GM10266 (cell line): ENCODE measurements at regions not wholly inside any gene's neighbourhood (a gene's known extent, or its start where the extent isn't known, plus 50 kb on each side); places are given as distances from the start of the nearest gene placed in this dataset.

ENCODE experiments used
- DNase-seq: peaks from one replicate; pipeline ENCODE4 v3.0.0; 2012; ENCODE audit errors: extremely low spot score
- CTCF ChIP-seq: IDR thresholded peaks from 2 replicates; pipeline ENCODE4 v1.5.1; 2012; ENCODE audit warnings: mild to moderate bottlenecking, low read depth; ENCODE audit not compliant: control insufficient read depth, insufficient read depth; ENCODE audit errors: missing control alignments

GRCh38 chr12:41907021-41907420 lies 237.7 kb downstream of the GXYLT1 start:
- TF ChIP-seq CTCF: no peak
- DNase-seq: no peak

GRCh38 chr12:41905759-41906297 lies 238.8 kb downstream of the GXYLT1 start:
- no peak for DNase-seq
- TF ChIP-seq CTCF: no peak

GRCh38 chr12:41905073-41905758 lies 239.5 kb downstream of the GXYLT1 start:
- TF ChIP-seq CTCF: no peak
- DNase-seq: no peak

- TF ChIP-seq CTCF: no peak
- DNase-seq: no peak
These were observed 240.6 kb downstream of the GXYLT1 start for GRCh38 chr12:41904041-41904440.

- no peak for DNase-seq
- TF ChIP-seq CTCF: no peak
These were observed 241.5 kb downstream of the GXYLT1 start for GRCh38 chr12:41903014-41903708.

- no peak for DNase-seq
- TF ChIP-seq CTCF: no peak
These were observed 245.1 kb downstream of the GXYLT1 start for GRCh38 chr12:41899577-41899976.

GRCh38 chr12:41897593-41897992 lies 247.1 kb downstream of the GXYLT1 start:
- TF ChIP-seq CTCF: no peak

More at GRCh38 chr12:41897593-41897992, 247.1 kb downstream of the GXYLT1 start:
- no peak for DNase-seq
